Endothelial cell of umbilical vein (primary cell): ENCODE measurements at regions not wholly inside any gene's neighbourhood (a gene's known extent, or its start where the extent isn't known, plus 50 kb on each side); places are given as distances from the start of the nearest gene placed in this dataset.

ENCODE experiments used
- BruUV-seq: library from RNA; stranded (reverse); fragments of 400-500 nt; replicated peaks from 2 replicates; lab custom pipeline; 2021; lab: Mats Ljungman, UMichigan
- CTCF ChIA-PET: fragments of 300-600, 350-600 bp; sonication (Branson Sonifier 250); formaldehyde crosslinking; loops from one replicate; lab custom pipeline; 2021; ENCODE audit warnings: antibody characterized with exemption, inconsistent platforms; lab: Charles Lee
- POLR2A ChIA-PET: fragments of 300-600, 350-600 bp; sonication (Branson Sonifier 250); formaldehyde crosslinking; loops from one replicate; lab custom pipeline; 2021; ENCODE audit warnings: antibody characterized with exemption, inconsistent platforms; lab: Charles Lee
- DNase-seq: peaks from one replicate; pipeline ENCODE4 v3.0.0-alpha.2; 2011; ENCODE audit warnings: low read depth, low spot score
- FAIRE-seq: peaks from 2 replicates; lab custom pipeline; 2011; peaks lifted over from hg19 to GRCh38; lab: Jason Lieb, UNC
- H2AFZ ChIP-seq: 2 replicates; pipeline ENCODE4 v1.6.0; 2012; ENCODE audit warnings: low read depth, low read length, control low read depth, inconsistent platforms
- H3K27ac ChIP-seq: 2 replicates; pipeline ENCODE4 v1.5.1; 2011; ENCODE audit warnings: low read depth, mild to moderate bottlenecking, control low read depth, low read length, moderate library complexity; ENCODE audit not compliant: insufficient read depth
- H3K27me3 ChIP-seq, 2 experiments: 2 replicates each; pipeline versions ENCODE4 v1.6.0 to v1.6.1; 2011; ENCODE audit warnings: low read length in 2 of 2, mixed read lengths in 1 of 2; ENCODE audit not compliant: control insufficient read depth in 2 of 2, insufficient read depth in 2 of 2
- H3K36me3 ChIP-seq, 2 experiments: 2 replicates in 1 of 2; 3 replicates in 1 of 2; pipeline ENCODE4 v1.5.1; 2011; ENCODE audit warnings: low read length in 2 of 2, mild to moderate bottlenecking in 1 of 2, moderate library complexity in 1 of 2; ENCODE audit not compliant: control insufficient read depth in 2 of 2, insufficient read depth in 2 of 2; ENCODE audit errors: extremely low read depth in 1 of 2
- H3K4me1 ChIP-seq: 3 replicates; pipeline ENCODE4 v1.5.1; 2011; ENCODE audit warnings: mild to moderate bottlenecking, low read length; ENCODE audit not compliant: control insufficient read depth, insufficient read depth; ENCODE audit errors: extremely low read depth
- H3K4me2 ChIP-seq: 2 replicates; pipeline ENCODE4 v1.6.1; 2011; ENCODE audit warnings: low read length, control low read depth, mixed read lengths; ENCODE audit not compliant: insufficient read depth
- H3K4me3 ChIP-seq, 3 experiments: fragments of 200-600 bp in 1 of 3; sonication (generic), shearing (Covaris generic) in 1 of 3; replicated peaks in 1 of 3; 2 replicates each; pipeline ENCODE4 v1.5.1; 2011 to 2016; ENCODE audit warnings: control low read depth in 3 of 3, low read length in 3 of 3, mild to moderate bottlenecking in 2 of 3, inconsistent platforms in 1 of 3, low read depth in 1 of 3, moderate library complexity in 1 of 3; ENCODE audit not compliant: insufficient read depth in 1 of 3
- H3K79me2 ChIP-seq: 2 replicates; pipeline ENCODE4 v1.6.0; 2012; ENCODE audit warnings: low read length, inconsistent platforms; ENCODE audit not compliant: control insufficient read depth, insufficient read depth
- H3K9ac ChIP-seq: replicated peaks from 2 replicates; pipeline ENCODE3; 2011; ENCODE audit warnings: low read length, control low read depth; ENCODE audit not compliant: insufficient read depth; ENCODE audit errors: extremely low read depth
- H3K9me1 ChIP-seq: replicated peaks from 3 replicates; pipeline ENCODE4 v1.6.0; 2011; ENCODE audit warnings: mild to moderate bottlenecking, low read length; ENCODE audit not compliant: control insufficient read depth, insufficient read depth; ENCODE audit errors: extremely low read depth
- H3K9me3 ChIP-seq: replicated peaks from 2 replicates; pipeline ENCODE4 v1.5.1; 2012; ENCODE audit warnings: low read length, inconsistent platforms; ENCODE audit not compliant: control insufficient read depth, insufficient read depth
- H4K20me1 ChIP-seq: replicated peaks from 2 replicates; pipeline ENCODE3; 2011; ENCODE audit warnings: mild to moderate bottlenecking, low read length; ENCODE audit not compliant: control insufficient read depth, insufficient read depth; ENCODE audit errors: extremely low read depth
- EZH2 ChIP-seq: IDR thresholded peaks from 2 replicates; pipeline ENCODE4 v1.6.1; 2012; ENCODE audit warnings: borderline replicate concordance, low read depth, mild to moderate bottlenecking, moderate library complexity, low read length, inconsistent platforms; ENCODE audit not compliant: severe bottlenecking
- FOS ChIP-seq: IDR thresholded peaks from 2 replicates; pipeline ENCODE4 v1.6.1; 2011; ENCODE audit warnings: mild to moderate bottlenecking, low read length, moderate library complexity, borderline replicate concordance; ENCODE audit not compliant: insufficient read depth
- GATA2 ChIP-seq: IDR thresholded peaks from 2 replicates; pipeline ENCODE4 v1.7.0; 2011; ENCODE audit warnings: low read depth, mild to moderate bottlenecking, moderate library complexity, mixed read lengths, low read length; ENCODE audit not compliant: insufficient read length, insufficient read depth
- JUN ChIP-seq: IDR thresholded peaks from 2 replicates; pipeline ENCODE4 v1.6.1; 2011; ENCODE audit warnings: borderline replicate concordance, low read depth; ENCODE audit not compliant: insufficient read length, insufficient read depth
- MYC ChIP-seq: IDR thresholded peaks from one replicate; pipeline ENCODE4 v1.6.1; 2011; ENCODE audit warnings: mild to moderate bottlenecking, low read depth, low read length
- POLR2A ChIP-seq: IDR thresholded peaks from 2 replicates; pipeline ENCODE4 v1.6.1; 2012; ENCODE audit warnings: low read depth, mild to moderate bottlenecking, control low read depth, low read length
- POLR2AphosphoS5 ChIP-seq: IDR thresholded peaks from 2 replicates; pipeline ENCODE4 v1.6.1; 2012; ENCODE audit warnings: low read depth, mild to moderate bottlenecking, control low read depth, low read length, moderate library complexity; ENCODE audit not compliant: insufficient read depth
- dilution Hi-C: fragments of 300-500 bp; cut with MboI; formaldehyde crosslinking; loops from one replicate; pipeline ENCODE4 v1.15.0; 2019; ENCODE audit warnings: low sequenced_read_pairs; ENCODE audit not compliant: extremely low pct_ligation_motif_present
- intact Hi-C: fragments of 100-400 bp; cut with micrococcal nuclease; formaldehyde crosslinking; loops from one replicate; pipeline ENCODE4 v1.10.0; 2022
- TF ChIP-seq, protein P1 (sequence below): IDR thresholded peaks from 2 replicates; pipeline ENCODE4 v1.6.1; 2011; ENCODE audit not compliant: insufficient read depth, insufficient read length
- TF ChIP-seq, protein P2 (sequence below), 2 donors: IDR thresholded peaks; 1 replicate in 1 of 2; 2 replicates in 1 of 2; pipeline ENCODE4 v1.5.1; 2011; ENCODE audit warnings: low read length in 2 of 2, mild to moderate bottlenecking in 2 of 2, moderate library complexity in 2 of 2, control low read depth in 1 of 2, inconsistent platforms in 1 of 2, low read depth in 1 of 2; ENCODE audit not compliant: insufficient read depth in 1 of 2; ENCODE audit errors: extremely low read depth in 1 of 2

DNA sequence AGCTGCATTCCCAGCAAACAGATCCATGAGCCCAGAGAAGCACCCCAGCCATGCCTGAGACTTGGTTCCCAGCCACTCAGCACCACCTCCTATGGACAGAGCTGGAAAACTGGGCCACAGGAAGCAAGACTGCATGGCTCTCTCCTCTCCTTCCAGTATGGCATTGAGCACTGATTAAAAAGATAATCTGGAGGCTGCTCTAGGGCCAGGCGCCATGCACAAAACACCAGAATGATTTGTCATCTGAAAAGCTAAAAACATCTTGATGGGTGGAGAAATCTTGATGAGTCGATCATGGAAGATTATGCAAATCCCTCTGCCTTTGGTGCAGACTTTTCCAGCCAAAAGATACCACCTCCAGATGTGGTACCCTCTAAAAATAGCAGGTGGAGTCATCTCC lies 62.7 kb upstream of the MRPS22 start:
- intact Hi-C loops, result no loop called here
- Histone ChIP-seq H3K9me3 (no peaks in the 10 kb centered on the region), H3K4me3 (no peak overlapping the region), H3K27ac (no peak overlapping the region), H2AFZ (no peak overlapping the region), H3K79me2 (no peaks in the 10 kb centered on the region), H4K20me1 (no peaks in the 10 kb centered on the region), H3K9me1 (no peaks in the 10 kb centered on the region), H3K9ac (no peak overlapping the region), H3K4me2 (no peak overlapping the region), H3K27me3 (no peaks in the 10 kb centered on the region), H3K4me1 (no peaks in the 10 kb centered on the region), H3K36me3 (no peaks in the 10 kb centered on the region)
- POLR2A ChIA-PET, result no interaction called here
- dilution Hi-C loops, result no loop called here
- no TSS peak for BruUV-seq
- no peak for FAIRE-seq
- CTCF ChIA-PET, result interaction anchor here (1.3 kb wide), 1 partner anchor 345 kb away, joined by 6 read pairs; no protein-coding TSS in a partner anchor
- TF ChIP-seq EZH2 (no peak), POLR2AphosphoS5 (no peak), FOS (no peak), GATA2 (no peak), JUN (no peak), POLR2A (no peak), MYC (no peak)
- TF ChIP-seq, protein P1, sequence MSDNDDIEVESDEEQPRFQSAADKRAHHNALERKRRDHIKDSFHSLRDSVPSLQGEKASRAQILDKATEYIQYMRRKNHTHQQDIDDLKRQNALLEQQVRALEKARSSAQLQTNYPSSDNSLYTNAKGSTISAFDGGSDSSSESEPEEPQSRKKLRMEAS, result no peak
- TF ChIP-seq, protein P2, sequence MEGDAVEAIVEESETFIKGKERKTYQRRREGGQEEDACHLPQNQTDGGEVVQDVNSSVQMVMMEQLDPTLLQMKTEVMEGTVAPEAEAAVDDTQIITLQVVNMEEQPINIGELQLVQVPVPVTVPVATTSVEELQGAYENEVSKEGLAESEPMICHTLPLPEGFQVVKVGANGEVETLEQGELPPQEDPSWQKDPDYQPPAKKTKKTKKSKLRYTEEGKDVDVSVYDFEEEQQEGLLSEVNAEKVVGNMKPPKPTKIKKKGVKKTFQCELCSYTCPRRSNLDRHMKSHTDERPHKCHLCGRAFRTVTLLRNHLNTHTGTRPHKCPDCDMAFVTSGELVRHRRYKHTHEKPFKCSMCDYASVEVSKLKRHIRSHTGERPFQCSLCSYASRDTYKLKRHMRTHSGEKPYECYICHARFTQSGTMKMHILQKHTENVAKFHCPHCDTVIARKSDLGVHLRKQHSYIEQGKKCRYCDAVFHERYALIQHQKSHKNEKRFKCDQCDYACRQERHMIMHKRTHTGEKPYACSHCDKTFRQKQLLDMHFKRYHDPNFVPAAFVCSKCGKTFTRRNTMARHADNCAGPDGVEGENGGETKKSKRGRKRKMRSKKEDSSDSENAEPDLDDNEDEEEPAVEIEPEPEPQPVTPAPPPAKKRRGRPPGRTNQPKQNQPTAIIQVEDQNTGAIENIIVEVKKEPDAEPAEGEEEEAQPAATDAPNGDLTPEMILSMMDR (IDR thresholded peaks at IDR 0.05; ENCODE audit: extremely low read depth in 1 of 2, insufficient read depth in 1 of 2, low read depth in 1 of 2, low read length in 2 of 2), result no peak
- DNase-seq, result no peak
